HFF-Myc (cell line): ENCODE measurements at regions not wholly inside any gene's neighbourhood (a gene's known extent, or its start where the extent isn't known, plus 50 kb on each side); places are given as distances from the start of the nearest gene placed in this dataset.
A peak's percentile ranks its signal among the peaks of the same experiment; 100 is the strongest.

Experiments
- DNase-seq: peaks from one replicate; pipeline ENCODE4 v3.0.0-alpha.2; 2011; ENCODE audit warnings: low read depth; ENCODE audit errors: extremely low read depth
- H3K4me3 ChIP-seq: replicated peaks from 2 replicates; pipeline ENCODE4 v1.5.1; 2011; ENCODE audit warnings: low read depth, mild to moderate bottlenecking, control low read depth, low read length
- TF ChIP-seq, protein P1 (sequence below): IDR thresholded peaks from 2 replicates; pipeline ENCODE4 v1.5.1; 2012; ENCODE audit warnings: mild to moderate bottlenecking, low read depth, low read length, control low read depth; ENCODE audit errors: missing control alignments

DNA sequence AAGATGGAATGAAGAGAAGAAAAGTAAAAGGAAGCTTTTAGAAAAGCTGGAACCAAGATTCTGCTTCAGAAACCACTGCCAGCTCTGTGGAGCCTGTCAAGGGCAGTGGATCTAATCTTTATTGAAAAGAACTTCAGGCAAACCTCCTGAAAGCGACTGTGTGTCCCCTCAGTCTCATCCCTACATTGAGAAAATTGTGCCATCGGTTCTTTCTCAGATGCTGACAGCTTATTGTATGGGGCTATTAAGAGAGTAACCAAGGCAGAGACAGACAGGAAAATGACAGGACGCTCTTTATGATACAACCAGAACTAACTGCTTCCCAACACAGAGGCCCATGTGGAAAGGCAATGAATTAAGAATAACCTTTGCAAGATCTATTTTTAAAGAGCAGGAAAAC, 763.2 kb upstream of the CHAC2 start:
- DNase-seq: no peak
- TF ChIP-seq, protein P1, sequence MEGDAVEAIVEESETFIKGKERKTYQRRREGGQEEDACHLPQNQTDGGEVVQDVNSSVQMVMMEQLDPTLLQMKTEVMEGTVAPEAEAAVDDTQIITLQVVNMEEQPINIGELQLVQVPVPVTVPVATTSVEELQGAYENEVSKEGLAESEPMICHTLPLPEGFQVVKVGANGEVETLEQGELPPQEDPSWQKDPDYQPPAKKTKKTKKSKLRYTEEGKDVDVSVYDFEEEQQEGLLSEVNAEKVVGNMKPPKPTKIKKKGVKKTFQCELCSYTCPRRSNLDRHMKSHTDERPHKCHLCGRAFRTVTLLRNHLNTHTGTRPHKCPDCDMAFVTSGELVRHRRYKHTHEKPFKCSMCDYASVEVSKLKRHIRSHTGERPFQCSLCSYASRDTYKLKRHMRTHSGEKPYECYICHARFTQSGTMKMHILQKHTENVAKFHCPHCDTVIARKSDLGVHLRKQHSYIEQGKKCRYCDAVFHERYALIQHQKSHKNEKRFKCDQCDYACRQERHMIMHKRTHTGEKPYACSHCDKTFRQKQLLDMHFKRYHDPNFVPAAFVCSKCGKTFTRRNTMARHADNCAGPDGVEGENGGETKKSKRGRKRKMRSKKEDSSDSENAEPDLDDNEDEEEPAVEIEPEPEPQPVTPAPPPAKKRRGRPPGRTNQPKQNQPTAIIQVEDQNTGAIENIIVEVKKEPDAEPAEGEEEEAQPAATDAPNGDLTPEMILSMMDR: no peak
- H3K4me3 ChIP-seq: no peak overlapping the region

DNA sequence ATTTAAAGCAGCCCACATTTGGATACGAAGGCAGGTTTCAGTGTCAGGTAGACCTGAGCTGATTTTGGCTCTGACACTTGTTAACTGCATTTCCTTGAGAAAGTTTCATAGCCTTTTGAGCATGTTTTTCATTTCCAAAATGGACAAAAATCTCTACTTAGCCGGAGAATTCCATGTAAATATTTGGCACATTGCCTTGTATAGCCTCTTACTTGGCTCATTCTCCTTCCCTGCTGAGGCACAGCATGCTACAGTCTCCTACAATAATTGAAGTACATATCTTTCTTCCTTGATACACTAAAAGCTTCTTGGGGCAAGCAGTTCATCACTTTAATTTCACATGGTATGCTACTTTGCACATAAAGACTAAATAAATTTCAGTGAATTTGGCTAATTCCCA, 772.2 kb upstream of the CHAC2 start:
- no peak for DNase-seq
- no peak overlapping the region for H3K4me3 ChIP-seq
- TF ChIP-seq, protein P1: no peak

DNA sequence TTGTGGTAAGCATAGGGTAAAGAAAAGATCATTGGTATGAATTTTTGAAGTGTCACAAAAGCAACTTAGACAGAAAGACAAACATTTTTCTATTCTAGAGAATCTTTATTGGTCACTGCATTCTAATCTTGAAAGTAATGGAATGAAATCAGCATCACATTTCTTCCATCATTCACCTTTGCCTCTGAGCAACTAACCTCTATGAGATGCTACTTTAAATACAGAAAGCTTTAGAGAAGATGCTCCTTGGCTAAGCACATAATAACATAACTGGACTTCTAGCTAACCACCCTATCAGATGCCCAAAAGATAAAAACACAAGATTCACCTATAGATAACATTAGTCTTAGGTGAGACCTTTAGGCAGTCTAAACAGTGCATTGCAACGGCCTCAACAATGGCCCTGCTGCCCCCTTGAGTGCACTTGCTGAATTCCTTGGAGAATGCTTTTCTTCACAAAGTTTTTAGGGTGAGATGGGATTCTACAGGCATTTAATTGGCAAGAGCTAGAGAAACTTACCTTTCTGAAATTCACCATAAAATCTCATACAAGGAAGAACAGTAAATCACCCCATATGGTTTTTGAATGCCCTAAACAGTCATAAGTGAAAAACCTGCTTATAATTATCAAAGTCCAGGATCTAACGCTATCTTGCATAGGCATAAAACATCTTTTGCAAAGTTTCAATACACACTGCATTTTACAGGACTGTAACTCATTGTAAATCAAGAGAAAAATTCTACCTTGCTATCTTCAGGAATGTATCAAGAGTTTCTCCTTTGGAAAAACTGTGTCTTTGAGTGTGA, 791.3 kb upstream of the CHAC2 start:
- no peak for DNase-seq
- H3K4me3 ChIP-seq: no peak overlapping the region
- TF ChIP-seq, protein P1: peak; percentile 36

DNA sequence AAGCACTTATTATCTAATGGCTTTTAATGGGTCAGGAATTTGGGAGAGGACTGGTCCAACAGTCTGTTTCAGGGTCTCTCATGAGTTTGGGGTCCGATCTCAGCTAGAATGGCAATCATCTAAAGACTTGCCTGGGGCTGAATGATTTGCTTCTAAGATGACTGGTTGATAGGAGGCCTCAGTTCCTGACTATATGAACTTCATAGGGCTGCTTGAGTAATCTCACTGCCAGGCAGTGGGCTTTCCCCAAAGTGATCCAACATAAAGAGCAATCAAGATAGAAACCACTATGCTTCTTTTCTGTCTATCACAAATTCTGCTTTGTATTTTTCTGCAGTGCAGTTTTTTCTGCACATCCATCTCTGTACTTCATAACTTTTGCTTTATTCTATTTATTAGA, 793.5 kb upstream of the CHAC2 start:
- H3K4me3 ChIP-seq: no peak overlapping the region
- DNase-seq: no peak
- TF ChIP-seq, protein P1: no peak

DNA sequence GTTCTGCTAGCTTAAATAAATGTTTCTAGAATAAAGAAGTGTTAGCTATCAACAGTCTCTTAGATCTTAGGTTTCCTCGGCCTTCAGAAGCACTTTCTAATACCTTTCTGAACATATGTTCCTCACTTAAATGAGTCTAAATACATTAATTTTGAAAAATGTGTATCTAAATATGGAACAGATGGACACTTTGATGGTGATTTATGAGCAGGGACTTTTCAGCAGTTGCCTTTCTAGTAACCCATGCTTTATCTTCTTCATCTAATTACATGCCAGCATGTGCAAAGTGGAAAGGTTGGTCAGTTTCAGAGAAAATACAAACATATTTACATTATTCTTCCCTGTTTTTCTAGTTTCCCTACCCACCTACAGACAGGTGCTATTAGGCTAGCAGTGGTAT, 797.0 kb upstream of the CHAC2 start:
- TF ChIP-seq, protein P1: no peak
- no peak for DNase-seq
- no peak overlapping the region for H3K4me3 ChIP-seq

DNA sequence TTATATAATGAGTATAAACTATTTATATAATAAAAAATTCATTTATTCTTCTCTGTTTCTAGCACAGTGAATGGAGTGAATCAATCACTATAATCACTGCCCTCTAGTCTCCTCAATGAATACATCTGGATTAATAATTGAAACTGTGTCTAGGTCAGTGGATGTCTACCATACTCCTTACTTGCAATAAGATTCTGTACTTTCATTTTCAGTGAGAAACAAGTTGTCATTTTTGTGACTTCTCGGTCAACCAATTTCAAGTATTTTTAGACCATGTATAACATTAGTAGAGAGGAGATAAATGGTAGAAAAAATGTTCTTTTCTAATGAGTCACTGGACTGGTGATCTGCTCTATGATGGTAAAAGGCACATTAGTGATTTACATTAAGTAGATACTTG, 799.6 kb upstream of the CHAC2 start:
- TF ChIP-seq, protein P1: no peak
- no peak overlapping the region for H3K4me3 ChIP-seq
- no peak for DNase-seq
